ENCODE measurements at regions not wholly inside any gene's neighbourhood (a gene's known extent, or its start where the extent isn't known, plus 50 kb on each side); places are given as distances from the start of the nearest gene placed in this dataset.

GRCh38 chr9:102482776-102483175 is 512.4 kb upstream of the CYLC2 start:
- no peak for TF ChIP-seq CTCF (IDR thresholded peaks at IDR 0.05; ENCODE audit: insufficient read depth, low read length, poor library complexity, severe bottlenecking)
- TF ChIP-seq EZH2phosphoT487 (conservative IDR thresholded peaks at IDR 0.05; ENCODE audit: low read length): no peak
